Activated T-helper 1 cell treated with Interleukin-2 at 50 U/mL for 16 hours (primary cell): ENCODE measurements at regions not wholly inside any gene's neighbourhood (a gene's known extent, or its start where the extent isn't known, plus 50 kb on each side); places are given as distances from the start of the nearest gene placed in this dataset.

Source experiments
- DNase-seq: peaks from one replicate; pipeline ENCODE4 v3.0.0-alpha.2; 2020; ENCODE audit warnings: low read depth

DNA sequence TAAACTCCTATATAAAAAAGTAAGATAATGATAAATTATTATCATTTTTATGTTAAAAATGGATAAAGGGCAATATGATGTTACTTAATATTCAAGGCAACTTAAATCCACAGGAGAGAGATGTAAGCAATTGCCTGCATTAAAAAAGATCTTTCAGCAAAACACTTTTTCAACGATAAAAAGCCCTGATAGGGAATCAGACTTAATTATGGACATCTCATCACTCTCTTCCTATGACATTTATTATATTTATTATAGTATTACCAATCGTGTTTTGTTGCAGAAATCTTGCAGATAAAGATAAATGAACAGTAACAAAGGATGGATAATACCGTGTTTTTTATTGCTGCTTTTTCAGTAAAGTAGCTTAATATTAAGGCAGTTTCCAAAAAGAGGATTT, 178.5 kb downstream of the SH2D1A start:
- DNase-seq, result no peak

DNA sequence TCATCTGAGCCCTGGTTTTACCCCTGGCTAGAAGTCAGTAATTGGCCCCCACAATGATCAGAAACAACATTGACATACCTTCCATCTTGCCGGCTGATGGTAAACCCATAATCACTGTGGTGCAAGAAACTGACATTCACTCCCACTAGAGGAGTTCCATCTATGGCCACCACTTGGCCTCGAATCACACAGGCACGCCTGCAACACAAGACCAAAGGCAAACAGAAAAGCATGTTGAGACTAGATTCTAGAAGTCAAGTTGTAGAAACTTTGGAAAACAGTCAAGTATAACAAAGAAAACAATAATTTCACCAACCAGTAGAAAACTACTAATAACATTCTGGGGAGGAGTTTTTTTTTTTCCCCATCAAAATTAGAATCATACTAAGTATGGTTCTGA, 183.4 kb downstream of the SH2D1A start:
- DNase-seq, result no peak

DNA sequence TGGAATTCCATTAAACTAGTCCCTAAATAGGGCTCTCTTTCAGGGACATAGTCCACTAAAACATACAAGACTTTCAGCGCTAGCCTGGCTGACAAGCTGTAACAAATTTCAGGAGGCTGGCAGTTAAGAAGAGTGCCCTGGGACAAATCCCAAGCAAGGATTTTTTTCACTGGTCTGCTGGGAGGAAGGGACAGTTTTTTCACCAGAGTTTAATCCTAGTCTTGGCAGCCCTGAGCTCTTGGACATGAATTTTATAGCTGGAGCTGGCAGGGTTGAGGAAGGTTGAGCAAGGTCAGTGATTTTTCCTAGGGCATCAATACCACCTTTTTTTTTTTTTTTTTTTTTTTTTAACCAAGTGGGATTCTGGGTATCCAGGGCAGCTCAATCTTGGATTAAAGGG, 184.4 kb downstream of the SH2D1A start:
- no peak for DNase-seq

DNA sequence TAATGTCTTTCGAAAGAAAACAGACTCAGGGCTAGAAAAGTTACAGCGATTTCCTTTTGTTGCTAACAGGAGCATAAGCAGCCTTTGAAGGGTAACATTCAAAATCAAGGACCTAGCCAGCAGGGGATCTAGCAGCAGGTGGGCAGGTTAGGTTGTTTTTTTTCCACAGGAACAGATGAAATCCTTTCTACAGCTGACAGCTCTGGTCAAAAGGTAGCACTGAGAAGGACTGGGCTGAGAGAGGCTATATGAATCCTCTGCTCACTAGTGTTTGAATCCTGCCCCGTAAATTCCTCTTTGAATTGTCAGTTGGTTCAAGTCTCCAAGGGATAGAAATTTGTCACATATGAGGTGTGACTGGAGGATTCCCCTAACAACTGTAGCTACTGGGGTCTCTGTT, 188.2 kb downstream of the SH2D1A start:
- DNase-seq, result no peak

DNA sequence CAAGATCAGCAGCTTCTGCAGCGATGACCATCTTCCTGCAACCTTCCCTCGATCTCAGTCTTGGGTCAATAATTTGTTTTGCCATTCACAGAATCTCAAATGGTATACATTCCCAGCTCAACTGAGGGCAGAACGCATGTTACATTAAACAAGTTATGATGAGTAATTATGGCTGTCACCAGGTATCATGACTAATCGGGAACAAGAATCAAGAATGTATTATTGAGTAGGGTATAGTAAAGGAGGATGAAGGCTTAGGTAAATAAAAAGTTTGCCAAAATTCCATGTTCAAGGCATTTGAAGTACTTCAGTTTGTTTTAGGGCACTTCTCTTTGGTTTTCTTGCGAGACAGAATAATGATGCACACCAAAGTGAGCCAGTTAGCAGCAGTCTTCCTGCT, 194.1 kb downstream of the SH2D1A start:
- no peak for DNase-seq

DNA sequence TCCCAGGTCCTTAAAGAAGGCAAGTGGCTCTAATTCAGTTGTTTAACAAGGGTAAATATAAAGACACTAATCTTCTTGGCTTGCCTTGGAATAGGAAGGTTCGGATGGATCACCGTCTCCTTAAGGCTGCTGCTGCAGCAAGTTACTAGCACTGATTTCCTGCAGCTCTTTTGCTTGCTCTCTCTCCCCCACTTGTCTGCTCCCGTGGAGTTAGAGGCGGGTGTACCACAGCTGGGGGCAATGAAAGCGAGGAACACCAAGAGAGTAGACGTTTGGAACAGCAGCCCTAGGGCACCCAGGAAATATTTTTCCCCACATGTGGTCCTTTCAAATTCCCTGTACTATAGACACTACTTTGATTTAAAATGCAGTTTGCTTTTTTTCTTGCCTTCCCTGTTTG, 202.2 kb downstream of the SH2D1A start:
- DNase-seq, result no peak

DNA sequence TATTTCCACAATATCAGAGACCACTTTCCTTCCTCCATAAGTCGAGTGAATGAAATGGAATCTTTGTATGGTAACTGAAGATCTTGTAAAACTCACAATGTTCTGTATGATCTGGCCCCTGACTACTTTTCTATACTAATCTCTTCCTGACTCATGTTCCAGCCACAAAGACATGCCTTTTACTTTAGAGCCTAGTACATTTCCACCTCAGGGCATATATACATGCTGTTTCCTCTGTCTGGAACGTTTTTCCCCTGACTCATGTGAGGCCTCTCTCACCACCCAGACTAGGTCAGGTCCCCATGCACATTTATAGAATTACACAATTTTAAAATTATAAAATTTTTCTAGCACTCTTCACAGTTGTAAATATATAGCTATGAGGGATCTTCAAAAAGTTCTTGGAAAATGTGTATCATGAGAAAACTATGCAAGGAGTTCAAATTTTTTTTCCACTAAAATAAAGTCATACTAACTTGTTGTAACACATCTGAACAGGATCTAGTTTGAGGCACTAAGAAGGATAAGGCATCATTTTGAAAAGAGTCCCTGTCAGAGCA, 208.8 kb downstream of the SH2D1A start:
- no peak for DNase-seq

DNA sequence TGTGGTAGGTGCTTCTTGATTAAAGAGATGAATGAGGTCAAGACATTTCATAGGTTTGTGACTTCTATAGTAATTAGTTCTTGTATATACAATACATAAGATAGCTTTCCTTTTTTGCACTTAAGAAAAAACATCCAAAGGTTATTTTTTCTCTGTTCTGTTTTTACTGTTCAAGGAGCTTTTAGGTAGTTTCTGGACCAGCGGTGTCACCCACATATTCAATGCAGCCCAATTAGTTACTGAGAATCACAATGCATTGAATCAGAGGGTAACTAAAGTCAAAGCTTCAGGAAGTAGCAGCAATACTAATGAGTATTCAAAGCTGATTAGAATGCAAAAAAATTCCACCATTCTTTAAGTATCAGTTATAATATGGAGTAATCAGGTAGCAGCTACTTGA, 211.6 kb downstream of the SH2D1A start:
- no peak for DNase-seq

DNA sequence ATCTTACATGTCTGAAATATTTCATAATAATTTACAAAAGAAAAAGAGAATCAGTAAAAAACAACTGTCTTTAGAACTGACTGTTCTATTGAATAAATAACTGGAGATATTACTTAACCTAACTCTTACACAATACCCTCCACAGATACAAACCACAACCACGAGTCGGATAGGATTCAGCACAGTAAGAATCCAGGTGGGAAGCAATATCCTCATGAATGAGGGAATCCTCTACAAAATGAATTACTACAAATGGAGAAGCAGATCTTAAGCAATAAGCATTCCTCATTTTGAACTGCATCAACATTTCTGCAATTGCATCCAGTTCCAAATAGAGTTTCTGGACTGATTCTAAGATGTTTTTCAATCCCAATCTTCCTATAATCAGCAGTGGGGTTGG, 227.1 kb downstream of the SH2D1A start:
- no peak for DNase-seq

DNA sequence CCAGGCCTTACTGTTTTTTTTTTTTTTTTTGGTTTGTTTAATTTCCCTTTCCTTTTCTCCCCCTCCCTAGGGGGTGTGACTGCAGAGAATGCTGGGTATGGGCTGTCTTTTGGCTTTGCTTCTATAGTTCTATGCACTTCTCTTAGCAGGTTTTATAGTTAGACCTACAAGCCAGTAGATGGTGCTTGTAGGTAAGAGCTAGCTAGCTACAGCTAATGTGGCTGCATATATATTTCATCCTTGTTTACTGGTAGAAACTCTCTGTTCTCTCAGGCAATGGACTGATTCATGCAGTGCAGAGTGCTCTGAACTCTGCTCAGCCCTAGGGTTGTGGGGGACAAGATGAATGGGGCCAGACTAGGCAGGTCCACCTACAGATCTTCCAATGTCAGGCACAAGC, 246.4 kb downstream of the SH2D1A start:
- DNase-seq, result no peak

DNA sequence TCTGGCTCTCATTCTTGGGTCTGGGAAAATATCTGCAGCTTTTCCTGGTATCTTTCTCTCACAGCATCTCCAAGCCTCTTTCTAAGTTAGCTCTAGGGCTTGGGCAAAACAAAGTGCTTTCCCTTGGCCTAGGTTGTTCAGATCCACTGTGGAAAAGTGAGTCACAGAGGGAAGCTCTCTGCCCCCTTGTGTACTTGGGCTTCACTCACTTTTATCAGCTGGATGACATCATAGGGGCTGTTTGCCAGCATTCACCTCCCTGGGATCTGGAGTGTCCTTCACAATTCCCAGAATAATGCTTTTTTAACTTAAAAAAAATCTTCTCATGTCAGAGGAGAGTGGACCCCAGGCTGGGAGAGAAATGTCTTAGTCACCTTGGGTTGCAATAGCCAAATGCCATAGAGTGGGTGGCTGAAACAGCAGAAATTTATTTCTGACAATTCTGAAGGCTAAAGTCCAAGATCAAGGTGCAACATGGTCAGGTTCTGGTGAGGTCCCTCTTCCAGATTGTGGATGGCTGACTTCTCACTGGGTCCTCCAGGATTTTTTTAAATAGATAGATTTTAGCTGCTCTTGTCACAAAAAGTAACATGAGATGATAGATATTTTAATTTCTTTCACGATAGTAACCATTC, 247.8 kb downstream of the SH2D1A start:
- DNase-seq, result no peak

DNA sequence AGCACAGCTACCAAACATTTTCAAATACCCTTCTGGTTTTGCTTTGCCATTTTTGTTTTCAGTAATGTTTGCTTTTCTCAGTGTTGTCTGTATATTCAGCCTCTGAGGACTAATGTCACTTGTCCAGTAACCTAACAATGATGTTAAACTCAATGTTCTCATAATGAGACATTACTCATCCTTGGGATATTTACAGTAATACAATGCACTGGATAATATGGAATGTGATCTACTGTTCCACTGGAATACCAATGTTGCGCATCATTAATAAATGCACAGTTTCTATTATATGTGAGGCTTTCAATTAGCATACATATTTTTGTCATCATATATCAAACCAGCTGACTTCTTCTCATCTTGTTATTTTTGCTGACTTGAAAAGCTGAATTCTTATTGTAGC, 259.1 kb downstream of the SH2D1A start:
- DNase-seq, result no peak

DNA sequence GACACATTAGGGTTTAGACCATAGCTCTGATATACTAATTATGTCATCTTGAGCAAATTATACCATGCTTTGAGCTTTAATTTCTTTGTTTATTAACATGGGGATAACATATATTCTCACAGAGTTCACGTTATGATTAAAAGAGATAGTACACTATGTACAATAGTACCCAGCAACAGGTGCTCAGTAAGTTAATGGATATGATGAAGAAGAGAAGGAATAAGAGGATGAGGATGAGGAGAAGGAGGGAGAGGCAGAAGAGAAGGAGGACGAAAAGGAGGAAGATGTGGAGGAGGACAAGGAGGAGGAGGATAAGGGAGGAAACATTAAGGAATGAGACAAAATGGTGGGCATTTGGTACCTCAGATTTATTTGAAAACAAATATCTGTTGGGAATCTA, 260.4 kb downstream of the SH2D1A start:
- DNase-seq, result no peak

DNA sequence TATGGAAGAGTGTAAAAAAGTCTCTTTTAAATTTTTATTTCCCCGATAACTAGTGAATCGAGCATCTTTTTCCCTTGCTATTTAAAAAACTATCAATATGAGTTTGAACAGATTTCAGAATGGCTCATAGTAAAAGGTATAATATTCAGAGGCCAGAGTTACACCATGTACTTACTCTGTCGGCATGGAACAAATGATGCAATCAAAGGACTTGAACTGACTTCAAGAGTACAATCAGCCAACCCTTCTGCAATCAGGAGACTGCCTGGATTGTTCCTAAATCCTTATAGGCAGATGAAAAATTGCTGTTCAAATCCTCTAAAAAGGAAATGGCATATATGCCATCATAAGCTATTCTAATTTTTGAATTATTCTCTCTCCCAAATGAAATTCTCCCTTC, 273.3 kb downstream of the SH2D1A start:
- DNase-seq, result no peak

DNA sequence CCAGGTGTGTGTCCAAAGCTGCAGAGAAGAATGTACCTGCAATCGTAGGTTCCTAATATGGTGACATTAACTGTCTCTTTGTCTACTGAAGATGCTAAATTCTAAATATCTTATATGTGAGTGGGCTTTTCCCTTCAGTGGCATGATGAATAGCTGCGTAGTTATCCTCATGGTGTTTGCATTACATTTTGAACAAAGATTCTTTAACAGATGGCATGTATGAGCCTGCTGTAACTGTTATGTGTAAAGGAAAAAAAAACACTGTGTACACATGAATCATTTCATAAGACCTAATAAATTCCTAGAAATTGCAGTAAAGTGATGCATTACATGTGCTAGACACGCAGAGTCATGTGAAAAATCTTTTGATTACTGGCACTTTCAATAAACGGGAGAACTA, 288.0 kb downstream of the SH2D1A start:
- DNase-seq, result no peak

DNA sequence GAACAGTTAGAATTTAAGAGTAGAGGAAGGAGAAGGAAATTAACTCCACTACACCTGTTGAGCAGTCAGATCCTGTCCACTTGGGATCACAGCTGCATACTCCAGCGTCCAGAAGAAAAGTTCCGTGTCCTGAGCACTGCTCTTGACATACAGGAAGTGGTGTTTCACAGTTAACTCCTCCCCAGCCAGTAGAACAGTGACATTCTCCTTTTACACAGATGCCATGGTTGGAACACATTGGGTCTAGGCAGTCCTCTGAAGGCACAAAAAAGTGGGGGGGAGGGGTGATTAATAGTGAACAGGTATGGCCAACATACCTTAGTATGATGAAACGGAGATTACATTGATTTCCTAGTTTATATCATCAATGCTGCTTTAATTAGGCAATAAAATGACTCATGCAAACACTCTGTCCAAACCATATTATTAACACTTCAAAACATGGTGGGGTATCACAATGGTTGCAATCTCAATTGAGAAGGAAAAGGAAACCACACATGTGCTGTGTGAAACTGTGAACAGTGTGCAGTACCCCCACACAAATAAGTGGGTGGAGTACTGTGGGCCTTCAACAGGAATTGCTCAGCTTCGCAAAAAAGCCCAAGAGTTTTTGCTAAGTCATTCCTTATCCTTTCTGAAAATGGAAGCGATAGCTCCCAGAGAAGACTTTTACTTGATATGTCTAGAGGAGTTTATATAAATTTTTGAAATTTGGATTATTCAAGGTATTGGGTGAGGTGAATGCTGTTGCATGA, 295.6 kb downstream of the SH2D1A start:
- DNase-seq, result no peak

DNA sequence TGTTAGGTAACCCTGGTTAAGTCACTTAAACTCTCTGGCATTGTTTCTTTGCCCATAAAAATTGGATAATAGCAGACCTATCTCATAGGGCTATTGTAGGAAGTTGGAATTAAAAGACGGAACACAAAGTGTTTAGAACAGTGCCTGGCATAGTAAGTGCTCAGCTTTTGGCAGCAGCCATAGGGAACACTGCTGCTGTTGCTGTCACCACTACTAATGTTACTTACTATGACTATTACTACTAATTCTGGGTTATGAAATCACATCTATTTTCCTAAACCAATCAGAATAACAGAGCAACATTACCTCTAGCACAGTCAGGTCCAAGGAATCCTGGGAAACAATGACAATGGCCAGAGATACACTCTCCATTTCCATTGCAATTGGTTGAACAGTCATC, 300.0 kb downstream of the SH2D1A start:
- no peak for DNase-seq

DNA sequence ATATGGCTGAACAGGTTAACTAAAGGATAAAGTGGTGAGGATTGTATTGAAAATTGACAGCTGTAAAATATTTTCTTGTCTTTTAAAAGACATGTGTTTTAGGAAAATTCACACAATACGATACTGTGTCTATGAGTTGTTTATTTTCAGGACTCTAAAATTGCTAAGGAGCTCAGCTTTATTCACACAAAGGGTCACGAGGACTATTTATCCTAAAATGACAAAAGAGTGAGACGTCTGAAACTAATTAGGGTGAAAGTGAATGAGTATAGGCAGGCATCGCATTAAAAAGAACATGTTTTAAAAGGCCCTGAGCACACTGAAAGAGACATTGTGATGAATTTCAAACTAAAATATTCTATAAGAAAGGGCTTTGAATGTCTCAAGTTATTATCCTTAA, 304.7 kb downstream of the SH2D1A start:
- no peak for DNase-seq

DNA sequence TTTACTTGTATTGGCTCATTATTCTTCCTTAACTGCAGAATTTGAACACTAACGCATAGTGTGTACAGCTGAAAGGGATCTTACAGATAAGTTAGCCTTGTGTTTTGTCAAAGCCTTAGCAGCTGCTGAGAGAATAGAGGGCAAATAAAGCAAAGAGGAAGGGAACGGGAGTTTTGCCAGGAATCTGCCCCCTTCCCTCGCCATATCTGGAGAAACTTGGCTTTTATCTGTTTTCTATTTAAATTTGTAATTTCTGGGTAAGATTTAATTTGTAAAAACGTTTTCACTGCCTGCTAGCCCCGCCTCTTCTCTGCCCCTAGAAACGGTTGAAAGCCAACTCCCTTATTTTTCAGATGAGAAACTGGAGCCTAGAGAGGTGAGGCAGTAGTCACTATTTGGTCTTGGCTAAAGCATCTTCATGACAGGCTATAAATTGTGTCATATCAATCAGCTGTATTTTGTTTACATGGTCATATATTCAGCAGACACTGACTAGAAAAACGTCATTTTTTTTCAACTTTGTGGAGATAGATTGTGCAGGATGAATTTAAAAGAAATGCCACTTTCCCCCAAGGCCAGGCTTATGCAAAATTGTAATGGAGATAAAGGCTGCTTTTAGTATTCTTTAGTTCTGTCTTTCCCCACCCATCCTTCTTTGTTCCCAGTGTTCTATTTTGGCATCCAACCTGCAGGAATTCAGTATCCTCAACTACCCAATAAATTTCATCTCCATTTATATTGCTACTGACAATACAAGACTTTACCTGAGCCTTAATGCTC, 319.4 kb downstream of the SH2D1A start:
- DNase-seq, result no peak

DNA sequence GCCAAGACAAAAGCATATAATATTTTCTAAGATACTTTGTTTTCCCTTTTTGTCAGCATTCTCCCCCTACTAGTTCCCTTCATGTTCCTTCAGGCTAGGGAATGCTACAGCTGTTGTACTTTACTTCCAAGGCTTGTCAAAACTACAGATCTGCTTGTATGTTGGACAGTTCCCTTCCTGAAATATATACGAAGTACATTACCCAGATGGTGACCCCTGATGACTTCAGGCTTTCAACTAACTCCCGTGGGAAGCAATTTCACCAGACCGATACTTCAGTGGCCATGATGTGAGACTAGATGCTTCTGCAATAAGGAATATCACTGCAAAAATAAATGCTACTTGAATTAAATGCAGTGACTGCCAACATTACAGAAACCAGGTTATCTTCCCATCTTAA, 332.8 kb downstream of the SH2D1A start:
- DNase-seq, result no peak

DNA sequence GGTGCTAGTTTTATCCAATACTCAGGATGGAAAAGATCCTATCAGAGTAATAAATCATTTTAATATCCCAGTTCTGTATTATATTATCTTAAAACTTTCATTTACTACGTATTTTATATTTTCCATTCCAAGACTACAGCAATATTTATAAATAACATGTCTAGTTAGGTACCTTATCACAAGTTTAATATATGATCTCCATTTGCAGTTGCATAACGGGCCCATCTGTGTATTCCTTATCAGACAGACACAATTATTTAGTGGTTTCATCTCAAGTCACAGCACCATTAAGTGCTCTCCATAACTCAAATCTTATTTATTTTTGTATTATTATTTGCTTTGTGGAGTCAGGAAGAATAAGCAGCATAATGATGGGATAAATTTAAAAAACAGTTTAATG, 333.9 kb downstream of the SH2D1A start:
- no peak for DNase-seq

DNA sequence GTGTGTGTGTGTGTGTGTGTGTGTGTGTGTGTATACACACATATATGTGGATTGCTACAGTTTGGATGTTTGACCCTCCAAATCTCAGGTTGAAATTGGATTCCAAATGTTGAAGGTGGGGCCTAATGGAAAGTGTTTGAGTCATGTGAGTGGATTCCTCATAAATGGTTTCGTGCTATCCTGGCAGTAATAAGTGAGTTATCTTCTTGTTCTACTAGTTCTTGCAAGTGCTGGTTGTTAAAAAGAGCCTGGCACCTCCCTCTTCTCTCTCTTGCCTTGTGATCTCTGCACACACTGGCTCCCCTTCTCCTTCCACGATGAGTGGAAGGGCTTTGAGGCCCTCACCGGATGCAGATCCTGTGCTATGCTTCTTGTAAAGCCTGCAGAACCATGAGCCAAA, 344.1 kb downstream of the SH2D1A start:
- DNase-seq, result no peak

DNA sequence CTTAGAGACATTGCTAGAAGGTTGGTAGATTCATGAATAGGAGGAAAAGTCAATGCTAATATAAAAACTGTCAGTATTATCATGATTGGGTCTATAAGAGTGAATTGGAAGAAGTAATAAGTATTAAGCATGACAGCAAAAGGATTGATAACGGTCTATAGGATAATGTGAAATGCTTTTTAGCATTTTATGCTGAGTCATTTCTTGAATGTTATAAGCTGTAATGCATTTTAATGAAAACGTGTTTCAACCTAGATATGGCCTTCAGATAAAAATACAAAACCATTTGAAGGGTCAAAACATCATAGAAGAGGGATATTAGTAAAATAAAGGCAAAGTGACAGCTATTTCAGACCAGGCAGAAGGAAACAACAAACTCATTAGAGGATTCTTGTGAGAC, 353.5 kb downstream of the SH2D1A start:
- DNase-seq, result no peak
